ENCODE measurements at regions not wholly inside any gene's neighbourhood (a gene's known extent, or its start where the extent isn't known, plus 50 kb on each side); places are given as distances from the start of the nearest gene placed in this dataset.
"Not testable (repeated sequence)": the region's sequence is repeated elsewhere in the genome, so short reads cannot be mapped to it uniquely, and the experiment has no call there.

DNA sequence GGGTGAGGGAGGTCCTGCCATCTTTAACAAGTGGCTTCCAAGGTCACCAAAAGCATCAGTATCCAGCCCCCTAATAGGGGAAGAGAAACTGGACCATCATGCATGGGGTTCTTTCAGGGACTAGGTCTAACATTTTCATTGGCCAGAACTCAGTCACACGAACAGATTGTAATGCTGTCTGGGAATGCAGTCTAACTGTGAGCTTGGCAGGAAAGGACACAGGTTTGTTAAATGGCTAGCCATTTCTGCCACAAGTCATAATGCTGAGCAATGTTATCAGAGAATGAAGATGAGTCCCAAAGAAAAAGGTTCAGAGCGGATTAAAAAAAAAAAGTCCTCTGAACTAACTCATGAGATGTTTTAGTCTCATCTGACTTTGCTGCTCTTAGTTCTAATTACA lies 70.9 kb upstream of the TNP1 start:
- no peaks in the 10 kb centered on the region for H3K9me3 ChIP-seq (ENCODE audit: severe bottlenecking)
- no peaks in the 10 kb centered on the region for H3K36me3 ChIP-seq
- no peak overlapping the region for H3K27ac ChIP-seq
- no peak for DNase-seq
- H3K27me3 ChIP-seq (ENCODE audit: insufficient read depth, low read depth, severe bottlenecking): no peaks in the 10 kb centered on the region
- TF ChIP-seq, protein P1, sequence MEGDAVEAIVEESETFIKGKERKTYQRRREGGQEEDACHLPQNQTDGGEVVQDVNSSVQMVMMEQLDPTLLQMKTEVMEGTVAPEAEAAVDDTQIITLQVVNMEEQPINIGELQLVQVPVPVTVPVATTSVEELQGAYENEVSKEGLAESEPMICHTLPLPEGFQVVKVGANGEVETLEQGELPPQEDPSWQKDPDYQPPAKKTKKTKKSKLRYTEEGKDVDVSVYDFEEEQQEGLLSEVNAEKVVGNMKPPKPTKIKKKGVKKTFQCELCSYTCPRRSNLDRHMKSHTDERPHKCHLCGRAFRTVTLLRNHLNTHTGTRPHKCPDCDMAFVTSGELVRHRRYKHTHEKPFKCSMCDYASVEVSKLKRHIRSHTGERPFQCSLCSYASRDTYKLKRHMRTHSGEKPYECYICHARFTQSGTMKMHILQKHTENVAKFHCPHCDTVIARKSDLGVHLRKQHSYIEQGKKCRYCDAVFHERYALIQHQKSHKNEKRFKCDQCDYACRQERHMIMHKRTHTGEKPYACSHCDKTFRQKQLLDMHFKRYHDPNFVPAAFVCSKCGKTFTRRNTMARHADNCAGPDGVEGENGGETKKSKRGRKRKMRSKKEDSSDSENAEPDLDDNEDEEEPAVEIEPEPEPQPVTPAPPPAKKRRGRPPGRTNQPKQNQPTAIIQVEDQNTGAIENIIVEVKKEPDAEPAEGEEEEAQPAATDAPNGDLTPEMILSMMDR (IDR thresholded peaks at IDR 0.05; ENCODE audit: low read depth, low read length): no peak
- H3K4me3 ChIP-seq (ENCODE audit: low read depth, low read length): no peak overlapping the region

DNA sequence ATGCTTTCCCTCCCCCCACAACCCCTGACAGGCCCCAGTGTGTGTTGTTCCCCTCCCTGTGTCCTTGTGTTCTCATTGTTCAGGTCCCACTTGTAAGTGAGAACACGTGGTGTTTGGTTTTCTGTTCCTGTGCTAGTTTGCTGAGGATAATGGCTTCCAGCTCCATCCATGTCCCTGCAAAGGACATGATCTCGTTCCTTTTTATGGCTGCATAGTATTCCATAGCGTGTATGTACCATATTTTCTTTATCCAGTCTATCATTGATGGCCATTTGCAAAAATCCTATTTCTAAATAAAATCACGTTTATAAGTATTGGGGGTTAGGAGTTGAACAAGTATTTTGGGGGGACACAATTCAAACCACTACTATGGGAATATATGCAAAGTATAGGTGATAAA lies 69.5 kb upstream of the TNP1 start:
- not testable (repeated sequence) for DNase-seq; H3K27me3 ChIP-seq (ENCODE audit: insufficient read depth, low read depth, severe bottlenecking); H3K27ac ChIP-seq; H3K4me3 ChIP-seq (ENCODE audit: low read depth, low read length); H3K36me3 ChIP-seq; H3K9me3 ChIP-seq (ENCODE audit: severe bottlenecking)

DNA sequence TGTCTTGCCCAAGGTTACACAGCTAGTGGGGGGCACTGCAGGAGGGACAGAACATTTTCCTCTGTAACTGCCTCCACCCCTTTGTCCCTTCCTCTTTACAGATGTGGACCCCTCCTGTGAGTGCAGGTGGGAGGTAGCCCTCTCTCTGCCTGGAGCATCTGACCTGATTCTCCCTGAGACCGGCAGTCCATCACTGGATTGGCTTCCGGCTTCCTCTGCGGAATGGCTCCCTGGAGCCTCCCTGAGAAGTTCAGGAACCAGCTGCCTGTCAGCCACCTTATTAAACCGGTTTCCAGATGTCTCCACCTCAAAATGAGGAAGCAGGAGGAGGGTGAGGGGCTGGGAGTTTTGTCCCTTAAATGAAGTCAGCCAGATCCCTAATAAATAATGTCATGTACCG lies 67.3 kb upstream of the TNP1 start:
- Histone ChIP-seq H3K9me3 (ENCODE audit: severe bottlenecking) (no peaks in the 10 kb centered on the region), H3K4me3 (ENCODE audit: low read depth, low read length) (no peak overlapping the region), H3K27me3 (ENCODE audit: insufficient read depth, low read depth, severe bottlenecking) (no peaks in the 10 kb centered on the region), H3K27ac (no peak overlapping the region), H3K36me3 (no peaks in the 10 kb centered on the region)
- TF ChIP-seq, protein P1 (IDR thresholded peaks at IDR 0.05; ENCODE audit: low read depth, low read length): no peak
- no peak for DNase-seq

DNA sequence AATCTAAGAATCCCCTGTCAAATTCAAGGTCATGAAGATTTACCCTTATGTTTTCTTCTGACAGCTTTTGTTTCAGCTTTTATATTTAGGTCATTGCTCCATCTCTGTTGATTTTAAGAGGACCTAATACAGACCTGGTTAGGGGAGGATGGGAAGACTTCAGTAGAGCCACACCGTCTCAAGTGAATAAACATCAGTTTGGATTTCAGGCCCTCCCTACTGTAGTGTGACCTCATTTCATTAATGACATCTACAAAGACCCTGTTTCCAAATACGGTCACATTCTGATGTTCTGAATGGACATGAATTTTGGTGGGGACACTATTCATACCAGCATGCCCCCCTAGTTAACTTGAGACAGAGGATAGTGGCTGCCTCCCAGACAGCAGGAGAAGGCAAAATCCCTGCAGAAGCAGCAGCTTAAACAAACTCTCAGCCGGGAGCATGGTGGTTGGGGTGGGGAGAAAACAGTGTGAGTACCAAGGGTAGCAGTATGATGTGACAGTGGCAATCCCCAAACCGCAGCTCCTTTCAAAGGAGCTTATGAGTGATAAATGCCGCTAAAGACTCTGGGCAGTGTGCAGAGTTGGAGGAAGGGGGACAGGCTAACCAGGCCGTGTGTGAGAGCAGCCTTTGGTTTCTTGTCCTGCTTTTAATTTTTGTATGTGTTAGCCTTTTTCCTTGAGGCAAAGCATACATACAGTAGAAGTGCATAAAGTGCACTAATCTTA lies 65.9 kb upstream of the TNP1 start:
- TF ChIP-seq, protein P1 (IDR thresholded peaks at IDR 0.05; ENCODE audit: low read depth, low read length): no peak
- Histone ChIP-seq H3K27ac (no peak overlapping the region), H3K4me3 (ENCODE audit: low read depth, low read length) (no peak overlapping the region), H3K36me3 (no peaks in the 10 kb centered on the region), H3K9me3 (ENCODE audit: severe bottlenecking) (no peaks in the 10 kb centered on the region), H3K27me3 (ENCODE audit: insufficient read depth, low read depth, severe bottlenecking) (no peaks in the 10 kb centered on the region)
- DNase-seq: peak; percentile 49

DNA sequence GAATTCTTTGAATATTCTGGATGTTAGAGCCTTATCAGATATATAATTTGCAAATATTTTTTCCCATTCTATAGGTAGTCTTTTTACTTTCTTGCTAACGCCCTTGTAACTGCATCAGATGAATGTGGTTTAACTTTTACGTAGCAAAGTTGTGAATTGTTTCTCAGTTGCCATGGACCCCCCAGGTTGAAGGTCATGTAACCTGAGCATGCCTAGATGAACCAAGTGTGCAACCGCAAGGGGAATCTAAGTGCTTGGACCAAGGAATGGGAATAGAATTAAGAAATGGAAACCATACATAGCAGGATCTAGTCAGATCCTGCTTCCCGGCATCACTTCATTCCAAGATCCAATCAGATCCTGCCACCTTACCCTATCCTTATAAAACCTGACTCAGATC lies 65.1 kb upstream of the TNP1 start:
- DNase-seq: no peak
- H3K36me3 ChIP-seq: no peaks in the 10 kb centered on the region
- no peaks in the 10 kb centered on the region for H3K9me3 ChIP-seq (ENCODE audit: severe bottlenecking)
- H3K27me3 ChIP-seq (ENCODE audit: insufficient read depth, low read depth, severe bottlenecking): no peaks in the 10 kb centered on the region
- no peak overlapping the region for H3K4me3 ChIP-seq (ENCODE audit: low read depth, low read length)
- TF ChIP-seq, protein P1 (IDR thresholded peaks at IDR 0.05; ENCODE audit: low read depth, low read length): no peak
- no peak overlapping the region for H3K27ac ChIP-seq

DNA sequence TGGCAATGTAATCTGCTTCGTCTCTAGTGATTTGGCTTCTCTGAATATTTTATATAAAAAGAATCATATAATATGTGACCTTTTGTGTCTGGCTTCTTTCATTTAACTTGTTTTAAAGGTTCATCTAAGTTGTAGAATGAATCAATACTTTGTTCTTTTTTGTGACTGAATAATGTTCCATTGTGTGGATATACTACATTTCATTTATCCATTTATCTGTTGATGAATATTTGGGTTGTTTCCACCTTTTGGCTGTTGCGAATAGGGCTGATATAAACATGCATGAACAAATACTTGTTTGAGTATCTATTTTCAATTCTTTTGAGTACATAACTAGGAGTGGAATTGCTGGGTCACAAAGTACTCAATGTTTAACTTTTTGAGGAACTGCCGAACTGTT lies 63.8 kb upstream of the TNP1 start:
- Histone ChIP-seq H3K27me3 (ENCODE audit: insufficient read depth, low read depth, severe bottlenecking) (no peaks in the 10 kb centered on the region), H3K36me3 (no peaks in the 10 kb centered on the region), H3K4me3 (ENCODE audit: low read depth, low read length) (no peak overlapping the region), H3K27ac (no peak overlapping the region), H3K9me3 (ENCODE audit: severe bottlenecking) (no peaks in the 10 kb centered on the region)
- TF ChIP-seq, protein P1 (IDR thresholded peaks at IDR 0.05; ENCODE audit: low read depth, low read length): no peak
- no peak for DNase-seq

Data from WERI-Rb-1 (cell line).